DMS153 treated with DMSO at 0.1 percent for 48 hours (cell line): ENCODE measurements at regions not wholly inside any gene's neighbourhood (a gene's known extent, or its start where the extent isn't known, plus 50 kb on each side); places are given as distances from the start of the nearest gene placed in this dataset.

Experiments used
- DNase-seq: peaks from one replicate; lab custom pipeline; 2025; ENCODE audit not compliant: unreplicated experiment; lab: John Stamatoyannopoulos, UW

- no peak for DNase-seq
Observed at GRCh38 chr9:88326936-88327335, 61.3 kb upstream of the SPIN1 start.

GRCh38 chr9:88326015-88326414 is 62.2 kb upstream of the SPIN1 start:
- DNase-seq, result no peak

- DNase-seq, result no peak
Observed at GRCh38 chr9:88322906-88323566, 65.2 kb upstream of the SPIN1 start.

- no peak for DNase-seq
Observed at GRCh38 chr9:88321764-88322163, 66.5 kb upstream of the SPIN1 start.

GRCh38 chr9:88320748-88321415 is 67.4 kb upstream of the SPIN1 start:
- no peak for DNase-seq

- no peak for DNase-seq
Observed at GRCh38 chr9:88319936-88320747, 68.1 kb upstream of the SPIN1 start.

- no peak for DNase-seq
Observed at GRCh38 chr9:88313364-88314220, 74.7 kb upstream of the SPIN1 start.

- no peak for DNase-seq
Observed at GRCh38 chr9:88312517-88313103, 75.6 kb upstream of the SPIN1 start.

GRCh38 chr9:88312045-88312444 is 76.2 kb upstream of the SPIN1 start:
- no peak for DNase-seq

GRCh38 chr9:88310310-88310980 is 77.8 kb upstream of the SPIN1 start:
- no peak for DNase-seq

GRCh38 chr9:88308831-88309560 is 79.2 kb upstream of the SPIN1 start:
- DNase-seq, result no peak

- no peak for DNase-seq
Observed at GRCh38 chr9:88307136-88307535, 81.1 kb upstream of the SPIN1 start.

GRCh38 chr9:88303721-88304451 is 84.4 kb upstream of the SPIN1 start:
- no peak for DNase-seq

GRCh38 chr9:88302579-88303324 is 85.5 kb upstream of the SPIN1 start:
- no peak for DNase-seq

- no peak for DNase-seq
Observed at GRCh38 chr9:88300556-88300955, 87.7 kb upstream of the SPIN1 start.

GRCh38 chr9:88291856-88292255 is 96.4 kb upstream of the SPIN1 start:
- DNase-seq, result no peak

GRCh38 chr9:88291056-88291455 is 97.2 kb upstream of the SPIN1 start:
- no peak for DNase-seq

- no peak for DNase-seq
Observed at GRCh38 chr9:88289532-88289931, 98.7 kb upstream of the SPIN1 start.
